PC-9 (cell line): ENCODE measurements at regions not wholly inside any gene's neighbourhood (a gene's known extent, or its start where the extent isn't known, plus 50 kb on each side); places are given as distances from the start of the nearest gene placed in this dataset.

Experiments used
- CTCF ChIP-seq: fragments of 200-600 bp; sonication (generic); conservative IDR thresholded peaks from 2 replicates; pipeline ENCODE4 v1.6.1; 2017; ENCODE audit warnings: mixed run types, antibody characterized with exemption, mild to moderate bottlenecking, moderate library complexity
- EZH2 ChIP-seq: fragments of 200-600 bp; sonication (generic); IDR thresholded peaks from 2 replicates; pipeline ENCODE4 v1.8.0; 2017; ENCODE audit warnings: antibody characterized with exemption, low read depth

GRCh38 chr20:57857118-57857517 lies 147.3 kb upstream of the PMEPA1 start:
- TF ChIP-seq CTCF (no peak), EZH2 (no peak)
